NCI-H460 (cell line): ENCODE measurements at regions not wholly inside any gene's neighbourhood (a gene's known extent, or its start where the extent isn't known, plus 50 kb on each side); places are given as distances from the start of the nearest gene placed in this dataset.

ENCODE experiments used
- small RNA-seq, 2 experiments: library from RNA; depleted of rRNA; stranded (forward); fragments of <200 nt; gene quantifications; one replicate each; pipeline ENCODE3, GENCODE V24; 2014

Small RNA genes lying in the stretch of these regions (small RNA-seq; reads per million reads assigned to genes)
- gene AC239800.3 (0 reads per million in 2 experiments), gene HIST2H3PS2 (0 reads per million in 2 experiments), gene RNU1-114P (0 reads per million in 2 experiments), gene RNU1-143P (0 reads per million in 2 experiments), gene RNU1-92P (0.27 to 6.6 reads per million in 2 experiments), gene RNVU1-17 (0.23 to 3.2 reads per million in 2 experiments), gene RNVU1-18 (0 to 0.12 reads per million in 2 experiments)
